Midbrain (tissue), 1 donor: ENCODE measurements at regions not wholly inside any gene's neighbourhood (a gene's known extent, or its start where the extent isn't known, plus 50 kb on each side); places are given as distances from the start of the nearest gene placed in this dataset.
A peak's percentile ranks its signal among the peaks of the same experiment; 100 is the strongest.

Experiments
- DNase-seq: peaks from one replicate; lab custom pipeline; 2025; lab: John Stamatoyannopoulos, UW

DNA sequence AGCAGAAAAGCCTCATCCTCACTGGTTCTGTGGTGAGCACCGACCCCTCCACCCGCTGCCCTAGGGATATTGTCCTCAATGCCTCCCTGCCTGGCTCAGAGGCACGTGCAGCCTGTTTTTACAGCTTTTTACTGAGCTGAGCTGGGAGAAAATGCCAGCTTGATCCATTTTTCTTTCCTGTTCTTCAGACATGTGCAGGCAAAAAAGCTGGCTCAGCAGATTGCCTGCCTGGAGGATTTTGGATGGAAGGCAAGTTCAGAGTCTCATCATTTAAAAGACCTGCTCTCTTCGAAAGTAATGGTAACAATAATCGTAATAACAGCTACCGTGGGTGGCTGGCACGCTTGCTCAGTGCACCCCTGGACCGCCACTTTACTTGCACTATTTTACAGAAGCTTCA lies 135.0 kb upstream of the SMIM23 start:
- no peak for DNase-seq

DNA sequence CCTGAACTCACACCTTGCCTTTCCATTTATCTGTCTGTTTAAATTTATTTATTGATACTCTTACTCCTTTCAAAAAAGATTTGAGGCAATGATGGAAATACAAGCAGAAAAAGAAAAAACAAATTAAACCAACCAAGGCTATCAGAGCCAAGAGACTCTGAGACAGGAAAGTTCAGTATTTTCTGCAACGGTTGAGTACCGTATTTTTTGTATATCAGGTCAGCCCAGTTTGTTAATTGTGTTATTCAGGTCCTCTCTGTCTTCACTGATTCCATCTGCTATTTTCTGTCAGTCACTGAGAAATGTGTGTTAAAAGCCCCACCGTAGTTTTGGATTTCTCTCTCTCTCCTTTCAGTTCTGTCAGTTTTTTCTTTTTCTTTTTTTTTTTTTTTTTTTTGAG lies 134.5 kb upstream of the SMIM23 start:
- DNase-seq, result no peak

- no peak for DNase-seq
These were observed 130.7 kb upstream of the SMIM23 start for GRCh38 chr5:171654881-171655280.

DNA sequence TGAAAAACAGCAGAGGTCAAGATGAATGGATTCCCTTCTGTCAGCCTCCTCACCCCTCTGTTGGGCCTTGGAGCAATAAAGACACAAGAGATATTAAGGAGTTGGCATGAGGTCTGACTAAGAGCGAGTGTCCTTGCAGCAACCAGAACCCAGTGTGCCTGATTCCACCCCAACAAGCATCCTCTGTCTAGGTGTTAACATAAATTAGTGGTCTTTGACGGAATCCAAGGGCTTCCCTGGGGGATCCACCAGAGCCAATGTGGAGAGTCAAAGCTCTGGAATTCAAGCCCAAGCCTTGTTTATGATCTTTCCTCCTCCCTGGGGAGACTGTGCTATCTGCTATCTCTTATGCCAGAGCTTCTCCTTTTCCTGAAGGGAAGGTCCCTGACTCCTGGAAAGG lies 128.1 kb upstream of the SMIM23 start:
- DNase-seq, result no peak

- DNase-seq, result no peak
These were observed 125.7 kb upstream of the SMIM23 start for GRCh38 chr5:171659896-171660295.

- no peak for DNase-seq
These were observed 125.2 kb upstream of the SMIM23 start for GRCh38 chr5:171660434-171660833.

DNA sequence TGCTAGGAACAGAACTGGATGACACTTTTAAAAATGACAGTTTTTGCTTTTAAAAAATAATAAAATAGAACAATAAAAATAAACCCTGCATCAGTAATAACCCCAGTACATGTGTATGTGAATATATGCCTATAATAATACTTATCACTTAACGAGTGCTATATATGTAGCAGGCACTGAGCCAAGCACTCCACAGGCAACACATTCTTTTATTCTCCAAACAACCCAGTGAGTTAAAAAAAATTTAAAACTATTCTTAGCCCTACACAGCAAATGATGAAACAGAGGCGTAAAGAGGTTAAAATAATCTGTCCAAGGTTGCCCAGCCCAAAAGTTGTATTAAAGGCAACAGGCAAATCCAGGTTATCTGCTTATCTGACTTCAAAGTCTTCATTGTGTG lies 124.5 kb upstream of the SMIM23 start:
- DNase-seq, result no peak

GRCh38 chr5:171663311-171664085 lies 122.1 kb upstream of the SMIM23 start:
- DNase-seq, result no peak

DNA sequence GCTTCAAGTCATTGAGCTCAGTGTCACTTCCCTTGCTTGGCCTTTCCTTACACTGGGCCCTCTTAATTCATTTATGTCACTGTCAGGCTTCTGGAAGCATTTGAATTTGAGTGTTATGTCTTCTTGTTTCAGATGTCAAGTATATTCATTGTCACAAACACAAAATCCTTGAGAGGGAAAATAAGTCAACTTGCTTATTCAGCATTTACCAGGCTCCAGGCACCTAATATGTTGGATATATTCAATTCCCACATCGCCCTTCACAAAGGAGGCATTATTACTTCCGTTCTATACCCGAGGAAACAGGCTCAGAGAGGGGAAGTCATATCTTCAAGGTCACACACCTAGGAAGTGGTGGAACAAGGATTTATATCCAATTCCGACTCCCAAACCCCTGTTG lies 121.1 kb upstream of the SMIM23 start:
- DNase-seq, result no peak

DNA sequence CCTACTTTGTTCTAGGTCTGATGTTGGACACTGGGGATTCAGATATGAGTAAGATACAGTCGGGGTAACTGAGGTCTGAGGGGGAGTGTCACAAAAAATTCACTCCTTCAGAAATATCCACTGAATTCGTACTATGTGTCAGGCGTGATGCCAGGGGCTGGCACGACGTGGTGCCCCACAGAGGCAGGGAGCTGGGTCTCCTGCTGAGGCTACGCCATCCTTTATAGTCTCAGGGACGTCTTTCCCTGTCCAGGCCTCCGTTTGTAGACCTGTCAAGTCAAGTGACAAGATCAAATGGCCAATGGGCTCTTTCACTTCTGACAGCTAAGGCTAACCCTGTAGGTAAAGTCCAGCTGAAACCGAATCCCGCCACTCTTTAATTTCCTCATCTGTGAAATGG lies 118.8 kb upstream of the SMIM23 start:
- no peak for DNase-seq

DNA sequence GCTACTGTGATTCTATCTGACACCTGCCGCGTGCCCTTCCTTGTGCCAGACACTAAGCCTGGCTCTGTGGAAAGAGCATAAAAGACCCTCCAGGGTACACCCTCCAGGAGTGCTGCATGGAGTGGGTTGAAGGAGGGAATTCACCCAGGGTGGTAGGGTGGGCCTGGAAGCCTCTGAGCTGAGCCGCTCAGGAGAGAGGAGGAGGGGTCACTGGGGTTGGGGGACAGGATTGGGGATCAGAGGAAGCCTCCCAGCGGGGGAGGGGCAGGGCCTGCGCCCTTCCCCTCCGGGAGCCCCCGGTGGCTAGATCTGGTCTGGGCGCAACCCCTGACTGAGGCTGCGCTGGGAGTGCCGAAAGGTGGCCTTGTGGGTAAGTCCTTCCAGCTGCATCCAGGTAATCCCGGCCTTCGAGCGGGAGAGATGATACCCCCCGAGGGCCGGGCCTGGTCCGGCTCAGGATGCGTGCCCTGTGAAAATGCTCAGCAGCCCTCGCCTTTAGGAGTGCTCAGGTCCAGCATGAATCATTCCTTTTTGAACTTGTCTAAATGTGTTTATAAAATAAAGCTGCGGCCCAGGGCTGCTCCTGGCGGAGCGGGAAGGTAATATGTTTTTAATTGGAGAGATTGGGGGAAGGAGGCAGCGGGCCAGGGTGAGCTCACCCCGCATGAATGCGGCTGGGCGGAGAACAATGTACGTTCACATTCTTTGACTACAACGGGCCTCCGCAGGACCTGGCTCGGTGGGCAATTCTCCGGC lies 118.1 kb upstream of the SMIM23 start:
- no peak for DNase-seq

- DNase-seq, result no peak
These were observed 117.6 kb upstream of the SMIM23 start for GRCh38 chr5:171668097-171668412.

GRCh38 chr5:171669571-171669970 lies 116.0 kb upstream of the SMIM23 start:
- no peak for DNase-seq

- no peak for DNase-seq
These were observed 113.1 kb upstream of the SMIM23 start for GRCh38 chr5:171672556-171672955.

GRCh38 chr5:171673328-171673727 lies 112.3 kb upstream of the SMIM23 start:
- no peak for DNase-seq

GRCh38 chr5:171673840-171674239 lies 111.8 kb upstream of the SMIM23 start:
- no peak for DNase-seq

DNA sequence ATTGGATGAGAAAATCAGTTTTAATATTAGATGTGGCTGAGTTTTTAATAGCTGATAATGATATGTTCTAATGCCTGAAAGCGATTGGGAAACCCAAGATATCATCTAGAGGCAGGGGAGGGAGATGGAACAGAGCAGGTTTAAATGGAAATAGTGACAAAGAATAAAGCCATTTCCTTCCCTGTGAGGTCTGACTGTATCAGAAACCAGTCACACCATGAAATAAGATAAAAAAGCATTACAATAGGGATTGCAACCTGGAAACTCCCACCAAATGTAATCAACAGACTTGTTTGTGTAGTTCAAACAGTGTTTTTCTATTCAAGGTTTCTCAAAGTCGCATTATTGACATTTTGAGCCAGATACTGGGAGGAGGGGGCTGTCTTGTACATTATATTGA lies 110.1 kb upstream of the SMIM23 start:
- DNase-seq, result no peak

- DNase-seq, result peak; percentile 17
These were observed 109.2 kb upstream of the SMIM23 start for GRCh38 chr5:171676286-171676944.

GRCh38 chr5:171678646-171679045 lies 107.0 kb upstream of the SMIM23 start:
- DNase-seq, result no peak

- DNase-seq, result no peak
These were observed 105.1 kb upstream of the SMIM23 start for GRCh38 chr5:171680485-171680884.

DNA sequence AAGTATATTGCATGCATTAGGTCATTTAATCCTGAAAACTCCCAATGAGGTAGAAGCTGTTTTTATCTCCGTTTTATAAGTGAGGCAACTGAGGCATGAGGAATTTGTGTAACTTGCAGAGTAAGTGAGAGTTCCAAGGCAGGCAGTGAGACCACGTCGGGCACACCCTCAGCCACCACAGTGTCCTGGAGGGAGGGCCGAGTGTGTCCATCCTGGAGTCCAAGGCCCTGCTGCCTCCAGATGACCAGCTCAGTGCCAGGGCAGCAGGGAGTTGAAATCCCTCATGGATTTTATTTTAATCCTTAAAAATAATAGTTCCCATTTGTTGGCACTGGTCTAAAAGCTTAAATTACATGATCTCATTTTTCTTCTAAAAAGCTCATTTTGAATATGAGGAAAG lies 104.6 kb upstream of the SMIM23 start:
- no peak for DNase-seq

DNA sequence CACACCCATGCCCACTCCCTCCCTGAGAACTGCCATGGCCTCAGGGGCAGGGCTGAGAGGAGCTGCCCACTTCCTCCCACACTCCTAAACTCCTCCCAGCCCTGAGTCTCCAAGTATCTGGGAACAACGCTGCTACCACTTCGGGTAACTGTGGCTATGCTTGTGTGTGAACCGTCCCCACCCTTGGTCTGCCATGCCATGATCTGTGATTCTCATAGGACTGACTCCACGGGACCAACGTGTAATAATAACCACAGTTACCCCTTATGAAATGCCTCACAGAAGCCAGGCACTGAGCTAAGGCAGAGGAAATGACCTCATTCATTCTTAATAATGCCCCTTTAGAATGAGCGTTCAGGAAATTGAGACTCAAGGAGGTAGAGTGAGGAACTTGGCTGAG lies 103.9 kb upstream of the SMIM23 start:
- no peak for DNase-seq

- DNase-seq, result no peak
These were observed 102.8 kb upstream of the SMIM23 start for GRCh38 chr5:171682801-171683200.
